ENCODE measurements at regions not wholly inside any gene's neighbourhood (a gene's known extent, or its start where the extent isn't known, plus 50 kb on each side); places are given as distances from the start of the nearest gene placed in this dataset.

- TF ChIP-seq, protein P1, sequence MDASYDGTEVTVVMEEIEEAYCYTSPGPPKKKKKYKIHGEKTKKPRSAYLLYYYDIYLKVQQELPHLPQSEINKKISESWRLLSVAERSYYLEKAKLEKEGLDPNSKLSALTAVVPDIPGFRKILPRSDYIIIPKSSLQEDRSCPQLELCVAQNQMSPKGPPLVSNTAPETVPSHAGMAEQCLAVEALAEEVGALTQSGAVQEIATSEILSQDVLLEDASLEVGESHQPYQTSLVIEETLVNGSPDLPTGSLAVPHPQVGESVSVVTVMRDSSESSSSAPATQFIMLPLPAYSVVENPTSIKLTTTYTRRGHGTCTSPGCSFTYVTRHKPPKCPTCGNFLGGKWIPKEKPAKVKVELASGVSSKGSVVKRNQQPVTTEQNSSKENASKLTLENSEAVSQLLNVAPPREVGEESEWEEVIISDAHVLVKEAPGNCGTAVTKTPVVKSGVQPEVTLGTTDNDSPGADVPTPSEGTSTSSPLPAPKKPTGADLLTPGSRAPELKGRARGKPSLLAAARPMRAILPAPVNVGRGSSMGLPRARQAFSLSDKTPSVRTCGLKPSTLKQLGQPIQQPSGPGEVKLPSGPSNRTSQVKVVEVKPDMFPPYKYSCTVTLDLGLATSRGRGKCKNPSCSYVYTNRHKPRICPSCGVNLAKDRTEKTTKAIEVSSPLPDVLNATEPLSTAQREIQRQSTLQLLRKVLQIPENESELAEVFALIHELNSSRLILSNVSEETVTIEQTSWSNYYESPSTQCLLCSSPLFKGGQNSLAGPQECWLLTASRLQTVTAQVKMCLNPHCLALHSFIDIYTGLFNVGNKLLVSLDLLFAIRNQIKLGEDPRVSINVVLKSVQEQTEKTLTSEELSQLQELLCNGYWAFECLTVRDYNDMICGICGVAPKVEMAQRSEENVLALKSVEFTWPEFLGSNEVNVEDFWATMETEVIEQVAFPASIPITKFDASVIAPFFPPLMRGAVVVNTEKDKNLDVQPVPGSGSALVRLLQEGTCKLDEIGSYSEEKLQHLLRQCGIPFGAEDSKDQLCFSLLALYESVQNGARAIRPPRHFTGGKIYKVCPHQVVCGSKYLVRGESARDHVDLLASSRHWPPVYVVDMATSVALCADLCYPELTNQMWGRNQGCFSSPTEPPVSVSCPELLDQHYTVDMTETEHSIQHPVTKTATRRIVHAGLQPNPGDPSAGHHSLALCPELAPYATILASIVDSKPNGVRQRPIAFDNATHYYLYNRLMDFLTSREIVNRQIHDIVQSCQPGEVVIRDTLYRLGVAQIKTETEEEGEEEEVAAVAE (CRISPR knock-in tag; IDR thresholded peaks at IDR 0.05; ENCODE audit: borderline replicate concordance), result no peak
- no peak for TF ChIP-seq ATF3 (CRISPR knock-in tag; IDR thresholded peaks at IDR 0.05)
- TF ChIP-seq NFKB2 (CRISPR knock-in tag; IDR thresholded peaks at IDR 0.05; ENCODE audit: borderline replicate concordance), result no peak
- TF ChIP-seq MAFG (CRISPR knock-in tag; IDR thresholded peaks at IDR 0.05), result no peak
Observed at GRCh38 chr22:47291565-47292495, 529.4 kb downstream of the TBC1D22A start (continued).

DNA sequence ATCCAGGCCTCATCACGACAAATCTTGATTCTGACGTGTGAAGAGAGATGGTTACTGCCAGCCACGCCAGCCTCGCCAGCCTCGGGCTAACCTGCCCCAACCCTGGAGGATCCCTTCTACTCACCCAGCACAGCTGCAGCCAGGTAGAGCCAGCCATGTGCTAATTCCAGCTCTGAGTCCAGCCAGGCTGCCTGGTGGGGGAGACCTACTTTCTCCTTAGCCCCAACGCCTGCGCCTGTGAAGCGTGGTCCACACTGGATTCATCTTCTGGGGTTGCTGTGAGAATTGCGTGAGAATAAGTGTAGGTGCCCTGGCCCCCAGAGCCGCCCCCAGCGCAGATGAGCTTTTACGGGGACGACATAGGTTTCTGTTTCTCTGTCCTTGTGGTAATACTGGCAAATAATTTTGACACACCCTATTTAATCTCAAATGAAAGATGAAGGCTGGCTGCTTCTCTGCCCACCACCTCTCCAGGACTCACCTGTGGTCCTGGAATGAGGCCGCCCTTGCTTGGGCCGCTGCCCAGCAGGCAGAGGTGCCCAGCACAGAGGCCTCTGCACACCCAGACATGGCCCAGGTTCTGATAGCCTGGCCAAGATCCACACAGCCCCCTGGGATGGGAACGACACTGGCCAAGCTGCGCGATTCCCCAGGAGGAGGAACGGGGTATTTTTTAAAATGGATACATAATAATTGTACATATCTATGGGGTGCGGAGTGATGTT lies 528.4 kb downstream of the TBC1D22A start:
- H3K27me3 ChIP-seq (ENCODE audit: control insufficient read depth in 1 of 2, insufficient read depth in 2 of 2, low read length in 2 of 2), result peaks cover 13 to 54% of the 10 kb centered on the region in 2 experiments; a peak in 4 of 5 replicates
- no peaks in the 10 kb centered on the region for H3K9me3 ChIP-seq (ENCODE audit: low read length)
- no TSS peak for BruUV-seq (replicated peaks)
- H4K20me1 ChIP-seq (ENCODE audit: insufficient read depth, low read length), result no peaks in the 10 kb centered on the region
- ATAC-seq (no peak), FAIRE-seq (no peak), DNase-seq (ENCODE audit: low spot score) (no peak)
- H3K27ac ChIP-seq (ENCODE audit: extremely low read length, insufficient read depth, low read length), result no peak overlapping the region
- H3K4me1 ChIP-seq (ENCODE audit: insufficient read depth, low read length), result no peaks in the 10 kb centered on the region
- in situ Hi-C loops (cut with HindIII; ENCODE audit: extremely low pct_ligation_motif_present, low pct_unique_long_range_greater_than_20kb) (no loop called here), intact Hi-C loops (cut with micrococcal nuclease; ENCODE audit: unreplicated experiment) (no loop called here)
- CTCF ChIA-PET (ENCODE audit: low intra/inter-chr PET ratio, low total read pairs), result no interaction called here
- H2AFZ ChIP-seq (ENCODE audit: low read length), result no peak overlapping the region
- no peak overlapping the region for H3K4me3 ChIP-seq (replicated peaks in 1 of 3; ENCODE audit: insufficient read depth in 1 of 3, low read depth in 2 of 3, low read length in 3 of 3)
- H3K79me2 ChIP-seq (ENCODE audit: insufficient read depth, low read length), result no peaks in the 10 kb centered on the region
- no peak overlapping the region for H3K9ac ChIP-seq (ENCODE audit: insufficient read depth, low read depth, low read length)
- TF ChIP-seq ZNF569 (CRISPR knock-in tag; IDR thresholded peaks at IDR 0.05; ENCODE audit: borderline replicate concordance) (no peak), ZNF446 (CRISPR knock-in tag; IDR thresholded peaks at IDR 0.05) (no peak), ZNF792 (CRISPR knock-in tag; IDR thresholded peaks at IDR 0.05) (no peak), BORCS8-MEF2B (CRISPR knock-in tag; IDR thresholded peaks at IDR 0.05) (no peak), GZF1 (CRISPR knock-in tag; IDR thresholded peaks at IDR 0.05) (no peak), ONECUT2 (CRISPR knock-in tag; IDR thresholded peaks at IDR 0.05) (no peak), CCAR2 (optimal IDR thresholded peaks at IDR 0.05; ENCODE audit: low read depth, low read length) (no peak), ZNF24 (IDR thresholded peaks at IDR 0.05) (no peak), AGO1 (IDR thresholded peaks at IDR 0.05; ENCODE audit: low read depth, low read length, poor library complexity, severe bottlenecking) (no peak), JUNB (CRISPR knock-in tag; IDR thresholded peaks at IDR 0.05; ENCODE audit: borderline replicate concordance) (no peak), FOXM1 (CRISPR knock-in tag; IDR thresholded peaks at IDR 0.05) (no peak), DNMT3B (CRISPR knock-in tag; conservative IDR thresholded peaks at IDR 0.05) (no peak), ZMAT3 (CRISPR knock-in tag; conservative IDR thresholded peaks at IDR 0.05) (no peak), ZNF296 (CRISPR knock-in tag; conservative IDR thresholded peaks at IDR 0.05) (no peak), ATF1 (CRISPR knock-in tag; IDR thresholded peaks at IDR 0.05) (no peak), ZSCAN30 (CRISPR knock-in tag; IDR thresholded peaks at IDR 0.05) (no peak)
- 54% methylated on average over 15 of the region's 20 CpGs for WGBS (ENCODE audit: low lambda C conversion rate)
- POLR2A ChIA-PET, result no interaction called here
- H3K36me3 ChIP-seq (replicated peaks in 1 of 2; ENCODE audit: control insufficient read depth in 1 of 2, insufficient read depth in 2 of 2, low read length in 2 of 2), result no peaks in the 10 kb centered on the region
- no peak overlapping the region for H3K4me2 ChIP-seq (ENCODE audit: low read depth, low read length)

Measured in HepG2 (cell line).